ENCODE measurements at regions not wholly inside any gene's neighbourhood (a gene's known extent, or its start where the extent isn't known, plus 50 kb on each side); places are given as distances from the start of the nearest gene placed in this dataset.

DNA sequence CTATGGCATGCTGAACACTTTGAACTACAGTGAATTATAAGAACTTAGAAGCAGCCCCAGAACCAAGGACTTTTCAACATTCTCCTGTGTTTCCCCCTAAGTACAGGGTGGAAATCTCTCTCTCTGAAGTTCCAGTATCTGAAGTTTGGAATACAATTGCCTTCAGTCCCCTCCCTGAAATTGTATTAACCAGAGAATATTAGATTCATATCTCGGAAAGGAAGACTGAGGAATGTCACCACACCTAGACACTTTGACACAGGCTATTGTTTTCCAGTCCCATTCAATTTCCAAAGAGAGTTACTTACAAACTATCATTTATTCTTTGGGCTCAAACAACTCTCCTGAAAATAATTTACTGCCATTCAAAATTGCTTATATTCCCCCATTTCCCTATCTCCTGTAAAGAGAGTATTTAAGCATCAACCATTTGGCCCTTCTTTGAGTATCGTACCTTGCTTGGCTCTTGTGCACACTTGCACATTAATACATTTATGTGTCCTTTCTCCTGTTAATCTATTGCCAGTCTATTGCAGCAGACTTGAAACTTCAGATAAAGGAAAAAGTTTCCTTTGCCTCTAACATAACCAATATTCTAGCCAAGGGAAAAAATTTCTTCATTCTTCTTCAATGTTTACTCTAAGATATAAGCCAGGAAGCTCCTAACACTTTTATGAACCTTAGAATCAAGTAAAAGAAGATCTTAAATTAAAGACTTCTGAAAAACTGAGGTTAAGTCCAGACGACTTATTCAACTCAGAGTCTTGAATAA is 402.4 kb upstream of the DDI1 start:
- FAIRE-seq: no peak
- H3K36me3 ChIP-seq (ENCODE audit: control insufficient read depth in 2 of 2, insufficient read depth in 2 of 2, low read length in 1 of 2): no peaks in the 10 kb centered on the region

More for the DNA sequence above, 402.4 kb upstream of the DDI1 start:
- H3K27ac ChIP-seq (ENCODE audit: control insufficient read depth, insufficient read depth): no peak overlapping the region
- no peak overlapping the region for H3K4me3 ChIP-seq
- in situ Hi-C loops (cut with MboI): no loop called here
- TF ChIP-seq SMARCA5 (IDR thresholded peaks at IDR 0.05) (no peak), ZBTB33 (IDR thresholded peaks at IDR 0.05) (no peak), FOXK2 (IDR thresholded peaks at IDR 0.05) (no peak), ESRRA (IDR thresholded peaks at IDR 0.05; ENCODE audit: low read length) (no peak), KAT2A (conservative IDR thresholded peaks at IDR 0.05; ENCODE audit: control insufficient read depth, low read depth, low read length) (no peak), USF2 (IDR thresholded peaks at IDR 0.05; ENCODE audit: borderline replicate concordance, low read depth, low read length) (no peak), STAT1 (conservative IDR thresholded peaks at IDR 0.05) (no peak), HCFC1 (IDR thresholded peaks at IDR 0.05; ENCODE audit: low read length) (no peak)
- intact Hi-C loops (cut with micrococcal nuclease; ENCODE audit: unreplicated experiment): no loop called here
- H3K4me2 ChIP-seq (ENCODE audit: control insufficient read depth, insufficient read depth): no peak overlapping the region
- H4K20me1 ChIP-seq (ENCODE audit: control insufficient read depth, insufficient read depth): no peaks in the 10 kb centered on the region
- RAD21 ChIA-PET (ENCODE audit: unreplicated experiment): no interaction called here
- H3K9ac ChIP-seq (ENCODE audit: control insufficient read depth, insufficient read depth, low read length): no peak overlapping the region
- CTCF ChIA-PET: no interaction called here
- no peaks in the 10 kb centered on the region for H3K27me3 ChIP-seq (replicated peaks in 1 of 2; ENCODE audit: control insufficient read depth in 2 of 2, insufficient read depth in 2 of 2, low read length in 1 of 2)
- no peaks in the 10 kb centered on the region for H3K79me2 ChIP-seq (ENCODE audit: control insufficient read depth, insufficient read depth, low read length)
- no peak overlapping the region for H2AFZ ChIP-seq (ENCODE audit: control insufficient read depth, low read depth, low read length)
- SMC1A ChIA-PET (ENCODE audit: uncharacterized antibody, unreplicated experiment): no interaction called here
- no TSS peak for BruUV-seq (replicated peaks)
- no peaks in the 10 kb centered on the region for H3K9me3 ChIP-seq (replicated peaks; ENCODE audit: control insufficient read depth, insufficient read depth, low read length)
- H3K4me1 ChIP-seq (ENCODE audit: control insufficient read depth, insufficient read depth, low read length): no peaks in the 10 kb centered on the region
- DNase-seq (ENCODE audit: low read depth, low spot score): no peak
- ATAC-seq: no peak
- POLR2A ChIA-PET: no interaction called here
- WGBS (ENCODE audit: insufficient coverage, insufficient replicate concordance, low lambda C conversion rate, missing lambda C conversion rate): 18% methylated on average over 3 of the region's 3 CpGs

Data from GM12878 (cell line).